ENCODE measurements at regions not wholly inside any gene's neighbourhood (a gene's known extent, or its start where the extent isn't known, plus 50 kb on each side); places are given as distances from the start of the nearest gene placed in this dataset.
"Not testable (repeated sequence)": the region's sequence is repeated elsewhere in the genome, so short reads cannot be mapped to it uniquely, and the experiment has no call there.

DNA sequence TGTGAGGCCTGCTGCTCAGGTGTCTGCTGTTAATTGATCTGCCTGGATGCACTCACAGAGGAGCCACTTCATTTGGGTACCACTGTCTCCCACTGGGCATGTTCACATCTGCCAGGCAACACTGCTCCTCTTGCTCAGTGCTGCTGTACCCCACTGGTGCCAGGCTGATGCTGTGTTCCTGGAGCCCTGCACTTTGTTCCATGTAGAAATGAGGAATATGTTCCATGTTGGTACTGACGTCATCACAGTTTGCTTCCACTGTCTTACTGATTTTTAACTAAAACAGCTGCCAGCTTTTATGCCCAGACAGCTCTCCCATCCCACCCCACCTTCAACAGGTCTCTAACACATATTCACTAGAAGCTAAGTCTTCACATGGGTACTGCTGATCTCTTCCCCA, 355.7 kb downstream of the LRRC70 start:
- DNase-seq (ENCODE audit: extremely low read depth, low read depth, low spot score), result no peak

DNA sequence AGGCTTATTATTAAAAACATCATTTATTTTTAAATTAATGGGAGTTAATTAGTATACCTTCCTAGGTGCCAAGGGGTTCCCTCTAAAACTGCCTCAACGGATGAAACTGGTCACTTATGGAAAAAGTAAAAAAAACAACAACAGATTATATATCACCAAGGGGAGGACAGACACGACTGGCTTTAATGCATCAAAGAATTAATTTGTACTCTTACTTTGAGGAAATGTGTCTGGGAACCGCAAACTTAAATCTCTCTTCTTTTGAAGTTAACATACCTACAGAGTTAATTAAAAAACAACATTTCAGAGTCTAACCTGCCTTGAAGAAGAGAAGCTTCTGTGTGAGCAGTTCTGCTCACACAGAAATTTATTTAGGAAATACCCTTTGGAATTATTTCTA, 354.6 kb downstream of the LRRC70 start:
- no peak for DNase-seq (ENCODE audit: extremely low read depth, low read depth, low spot score)

DNA sequence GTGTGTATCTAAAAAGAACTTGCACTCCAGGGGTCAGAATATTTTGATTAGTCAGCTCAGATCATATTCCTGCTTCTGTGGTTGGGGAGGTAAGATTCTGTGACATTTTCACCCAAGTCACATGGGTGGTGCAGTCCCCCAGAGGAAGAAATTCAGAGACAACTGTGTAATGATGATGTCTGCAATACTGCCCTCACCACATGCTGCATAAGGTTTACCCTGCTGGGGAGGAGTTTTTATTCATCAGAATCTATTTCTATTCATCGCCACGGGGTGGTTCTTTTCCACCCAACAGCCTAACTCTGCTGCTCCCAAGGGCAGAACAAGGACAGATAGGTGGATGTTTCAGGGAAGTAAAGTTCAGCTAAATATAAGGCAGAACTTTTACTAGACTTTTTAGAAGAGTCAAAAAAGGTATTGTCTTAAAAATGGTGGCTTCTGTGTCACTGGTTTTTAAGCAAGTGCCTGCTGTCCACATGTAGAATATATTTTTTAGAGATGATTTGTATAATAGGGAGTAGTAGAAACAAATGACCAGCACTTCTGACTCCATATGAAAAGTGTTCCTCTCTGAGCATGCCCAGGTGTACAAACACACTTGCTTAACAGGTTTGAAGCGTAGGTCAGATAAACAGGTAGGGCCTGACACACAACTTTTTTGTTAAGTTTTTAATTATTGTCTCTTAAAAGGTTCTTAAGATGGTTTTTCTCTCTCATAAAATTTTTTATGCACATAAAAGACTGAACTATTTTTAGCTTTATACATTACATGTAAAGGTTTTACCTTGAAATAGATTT, 352.7 kb downstream of the LRRC70 start:
- DNase-seq (ENCODE audit: extremely low read depth, low read depth, low spot score), result no peak

DNA sequence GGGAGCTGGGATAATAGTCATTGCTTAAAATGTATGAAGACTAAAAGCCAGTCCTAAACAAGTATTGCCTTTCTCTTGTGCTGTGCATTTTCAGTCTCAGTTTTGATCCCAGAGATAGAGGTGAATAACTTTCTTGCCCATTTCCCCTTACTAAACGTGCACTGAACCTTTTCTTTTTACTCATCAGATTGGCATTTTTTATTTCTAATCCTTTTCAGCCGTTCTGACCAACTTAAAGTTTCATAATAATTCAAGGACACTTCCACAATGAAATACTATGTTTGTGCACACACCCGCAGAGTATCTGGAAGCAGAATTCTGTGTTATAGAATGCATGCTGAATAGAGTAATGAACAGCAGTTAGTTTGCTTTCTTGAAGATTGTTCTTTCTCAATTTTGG, 343.6 kb downstream of the LRRC70 start:
- no peak for DNase-seq (ENCODE audit: extremely low read depth, low read depth, low spot score)

DNA sequence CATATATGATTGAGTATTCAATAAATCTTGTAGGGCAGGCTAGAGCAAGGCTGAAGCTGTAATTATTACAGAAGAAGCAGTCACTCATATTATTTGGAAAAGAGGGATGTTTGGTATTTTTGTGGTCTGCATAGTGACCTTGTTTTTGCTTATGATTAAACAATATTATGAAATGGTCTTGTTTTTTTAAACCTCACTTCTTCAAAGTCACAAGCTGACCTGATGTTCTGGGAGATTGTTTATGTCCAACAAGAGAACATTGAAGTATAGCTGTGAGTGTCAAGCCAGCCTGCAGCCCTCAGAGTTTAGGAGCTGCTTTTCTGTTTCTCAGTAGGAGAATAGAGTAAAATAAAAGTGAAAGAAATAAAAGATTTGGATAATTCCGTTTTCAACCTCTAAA, 342.2 kb downstream of the LRRC70 start:
- DNase-seq (ENCODE audit: extremely low read depth, low read depth, low spot score), result no peak

DNA sequence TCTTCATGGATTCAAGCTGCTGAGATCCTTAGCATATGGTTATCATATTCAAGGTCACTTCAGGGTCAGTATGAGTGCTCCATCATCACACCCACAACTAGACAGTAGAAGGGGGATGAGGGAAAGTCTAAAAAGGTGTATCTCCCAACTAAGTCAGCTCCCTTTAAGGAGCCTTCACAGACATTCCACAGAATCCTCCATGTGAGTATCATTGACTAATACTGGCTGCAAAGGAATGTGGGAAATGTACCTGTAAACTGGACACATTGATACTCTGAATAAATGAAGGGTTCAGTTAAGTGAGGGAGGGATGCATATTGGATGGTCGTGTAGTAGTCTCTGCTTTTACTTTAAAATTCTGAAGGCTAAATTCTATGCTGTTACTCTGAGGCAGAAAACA, 330.7 kb downstream of the LRRC70 start:
- no peak for DNase-seq (ENCODE audit: extremely low read depth, low read depth, low spot score)

DNA sequence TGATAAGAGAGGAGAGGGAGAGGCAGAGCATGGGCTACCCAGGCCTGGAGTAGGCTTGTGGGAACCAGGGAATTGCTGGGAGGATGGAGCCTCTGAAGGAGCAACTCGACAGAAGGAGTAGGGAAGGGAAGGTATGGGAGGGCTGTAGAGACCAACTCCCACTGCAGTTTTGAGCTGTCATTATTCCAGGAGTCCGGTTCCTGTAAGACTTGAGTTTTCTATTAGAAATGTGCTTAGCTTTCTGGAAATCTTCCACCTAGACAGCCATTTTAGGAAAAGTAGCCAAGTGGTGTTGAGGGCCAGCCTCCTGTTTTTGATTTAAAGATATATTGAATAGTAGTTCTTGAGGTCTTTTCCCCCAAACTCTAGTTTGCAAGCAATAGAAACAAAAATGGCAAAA, 323.5 kb downstream of the LRRC70 start:
- DNase-seq (ENCODE audit: extremely low read depth, low read depth, low spot score), result no peak

DNA sequence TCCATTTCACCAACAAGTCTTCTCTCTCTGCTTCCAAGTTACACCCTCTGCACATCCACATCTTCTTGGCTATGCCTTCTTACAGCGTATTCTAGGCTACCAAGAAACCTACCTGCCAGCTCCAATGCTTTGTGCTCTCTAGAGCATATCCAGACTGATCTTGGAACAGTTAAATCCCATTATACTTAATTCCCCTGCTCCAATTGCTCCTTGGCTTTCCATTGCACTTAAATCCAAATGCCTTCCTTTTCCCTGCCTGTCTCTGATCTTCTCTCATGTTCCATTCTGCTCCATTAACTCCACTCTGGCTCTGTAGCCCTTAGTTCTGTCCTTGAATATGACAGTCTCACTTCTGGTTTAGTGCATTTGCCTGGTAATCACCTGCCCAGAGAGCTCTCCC, 322.4 kb downstream of the LRRC70 start:
- DNase-seq (ENCODE audit: extremely low read depth, low read depth, low spot score), result no peak

DNA sequence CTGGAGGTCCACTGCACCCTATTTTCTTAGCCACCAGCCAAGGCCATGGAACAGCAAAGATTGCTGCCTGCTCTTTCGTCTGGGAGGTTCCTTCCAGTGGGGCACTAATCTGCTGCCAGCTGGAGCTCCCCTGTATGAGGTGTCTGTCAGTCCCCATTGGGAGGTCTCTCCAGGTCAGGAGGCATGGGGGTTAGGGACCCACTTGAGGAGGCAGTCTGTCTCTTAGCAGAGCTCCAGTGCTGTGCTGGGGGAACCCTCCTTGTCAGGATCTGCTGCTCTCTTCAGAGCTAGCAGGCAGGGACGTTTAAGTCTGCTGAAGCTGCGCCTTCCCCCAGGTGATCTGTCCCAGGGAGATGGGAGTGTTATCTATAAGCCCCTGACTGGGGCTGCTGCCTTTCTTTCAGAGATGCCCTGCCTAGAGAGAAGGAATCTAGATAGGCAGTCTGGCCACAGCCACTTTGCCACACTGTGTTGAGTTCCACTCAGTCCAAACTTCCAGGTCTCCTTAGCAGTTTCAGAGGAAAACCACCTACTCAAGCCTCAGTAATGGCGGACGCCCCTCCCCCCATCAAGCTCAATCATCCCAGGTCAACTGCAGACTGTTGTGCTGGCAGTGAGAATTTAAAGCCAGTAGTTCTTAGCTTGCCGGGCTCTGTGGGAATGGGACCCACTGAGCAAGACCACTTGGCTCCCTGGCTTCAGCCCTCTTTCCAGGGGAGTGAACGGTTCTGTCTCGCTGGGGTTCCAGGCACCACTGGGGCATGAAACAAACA, 317.7 kb downstream of the LRRC70 start:
- DNase-seq (ENCODE audit: extremely low read depth, low read depth, low spot score), result no peak

DNA sequence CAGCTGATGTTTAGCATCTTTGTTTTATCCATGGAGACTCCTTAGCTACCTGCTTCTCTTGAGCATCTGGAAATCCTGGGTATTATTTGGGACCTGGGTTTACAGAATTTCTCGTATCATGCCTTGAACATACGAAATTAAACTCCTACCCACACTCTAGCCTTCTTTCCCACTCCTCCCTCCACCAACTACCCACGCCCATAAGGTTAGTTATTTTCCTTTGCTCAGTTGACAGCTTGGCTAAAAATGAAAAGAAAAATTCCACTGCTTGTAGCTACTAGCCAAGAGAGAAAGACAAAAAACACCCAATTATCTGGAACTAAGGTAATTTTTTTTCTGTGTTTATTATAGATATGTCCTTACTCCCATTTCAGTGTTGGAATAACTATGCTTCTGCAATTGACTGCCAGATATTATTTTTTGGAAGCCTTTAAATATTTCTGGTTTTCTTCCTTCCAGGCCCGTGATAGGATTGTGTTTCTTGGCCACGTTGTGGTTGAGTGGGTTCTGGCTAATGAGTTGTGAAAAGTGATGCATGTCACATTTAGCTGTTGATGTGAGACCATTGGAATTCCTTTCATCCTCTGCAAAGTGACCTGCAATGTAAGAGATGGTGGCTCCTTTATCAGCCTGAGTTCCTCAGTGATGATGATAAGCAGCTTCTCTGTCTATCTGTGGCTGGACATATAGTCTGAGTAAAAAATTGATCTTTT, 308.1 kb downstream of the LRRC70 start:
- DNase-seq (ENCODE audit: extremely low read depth, low read depth, low spot score), result no peak

DNA sequence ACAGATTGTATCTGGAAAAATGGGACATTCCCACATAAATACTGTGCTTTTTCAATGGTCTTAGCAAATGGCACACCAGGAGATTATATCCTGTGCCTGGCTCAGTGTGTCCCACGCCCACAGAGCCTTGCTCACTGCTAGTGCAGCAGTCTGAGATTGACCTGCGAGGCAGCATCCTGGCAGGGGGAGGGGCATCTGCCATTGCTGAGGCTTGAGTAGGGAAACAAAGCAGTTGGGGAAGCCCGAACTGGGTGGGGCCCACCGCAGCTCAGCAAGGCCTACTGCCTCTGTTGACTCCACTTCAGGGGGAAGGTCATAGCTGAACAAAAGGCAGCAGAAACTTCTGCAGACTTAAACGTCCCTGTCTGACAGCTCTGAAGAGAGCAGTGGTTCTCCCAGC, 258.7 kb downstream of the LRRC70 start:
- DNase-seq (ENCODE audit: extremely low read depth, low read depth, low spot score), result not testable (repeated sequence)

DNA sequence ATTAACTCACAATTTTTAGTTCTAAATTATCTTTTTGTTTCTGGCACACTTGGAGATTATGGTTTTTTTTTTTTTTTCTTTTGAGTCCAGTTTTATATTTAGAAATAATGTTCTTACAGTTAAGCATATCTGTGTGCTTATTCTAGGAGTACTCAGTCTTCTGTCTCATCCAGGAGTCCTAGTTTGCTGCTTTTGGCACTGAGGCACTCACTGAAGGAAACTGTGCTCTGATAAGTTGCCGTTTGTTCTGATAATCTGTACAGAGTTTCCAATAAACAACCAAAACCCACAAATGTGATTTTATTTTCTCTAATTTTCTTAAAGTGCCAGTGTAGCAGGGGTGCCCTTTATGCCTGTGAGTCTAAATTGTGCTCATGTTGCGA, 251.0 kb downstream of the LRRC70 start:
- DNase-seq (ENCODE audit: extremely low read depth, low read depth, low spot score), result no peak

DNA sequence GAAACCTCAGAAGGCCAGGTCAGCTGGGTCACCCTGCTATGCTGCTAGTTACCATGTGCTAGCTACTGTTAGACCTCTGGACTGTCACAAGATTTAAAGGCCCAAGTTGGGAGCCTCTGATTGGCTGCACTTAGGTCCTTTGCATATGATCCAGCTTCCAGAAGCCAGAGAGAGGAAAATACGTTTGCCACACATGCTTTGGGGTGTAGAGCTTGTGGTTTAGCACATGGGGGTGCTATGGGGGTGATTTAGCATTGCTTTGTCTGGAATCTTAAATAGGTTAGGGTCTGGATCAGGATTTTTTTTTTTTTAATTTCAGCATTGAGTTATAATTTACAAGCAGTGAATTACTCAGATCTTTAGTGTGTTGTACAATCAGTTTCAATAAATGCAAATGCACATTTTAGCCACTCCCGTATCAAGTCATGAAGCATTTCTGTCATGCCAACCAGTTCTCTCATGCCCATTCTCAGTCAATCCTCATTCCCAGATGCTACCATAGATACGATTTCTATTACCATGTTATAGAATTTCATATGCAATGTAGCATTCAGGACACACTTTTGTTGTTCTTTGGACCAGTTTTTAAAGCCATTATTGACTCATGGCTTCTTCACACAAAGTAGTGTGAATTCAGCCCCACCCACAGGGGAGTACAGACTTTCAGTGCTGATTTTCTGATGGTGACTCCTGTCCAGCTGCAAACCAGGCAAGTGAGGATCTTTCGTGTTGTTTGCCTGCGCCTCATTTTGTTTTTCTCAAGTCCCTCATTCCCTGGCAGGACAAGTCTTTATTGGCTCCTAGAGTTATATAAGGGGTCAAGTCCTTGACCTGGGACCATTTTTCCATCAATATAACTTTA, 250.4 kb downstream of the LRRC70 start:
- no peak for DNase-seq (ENCODE audit: extremely low read depth, low read depth, low spot score)

DNA sequence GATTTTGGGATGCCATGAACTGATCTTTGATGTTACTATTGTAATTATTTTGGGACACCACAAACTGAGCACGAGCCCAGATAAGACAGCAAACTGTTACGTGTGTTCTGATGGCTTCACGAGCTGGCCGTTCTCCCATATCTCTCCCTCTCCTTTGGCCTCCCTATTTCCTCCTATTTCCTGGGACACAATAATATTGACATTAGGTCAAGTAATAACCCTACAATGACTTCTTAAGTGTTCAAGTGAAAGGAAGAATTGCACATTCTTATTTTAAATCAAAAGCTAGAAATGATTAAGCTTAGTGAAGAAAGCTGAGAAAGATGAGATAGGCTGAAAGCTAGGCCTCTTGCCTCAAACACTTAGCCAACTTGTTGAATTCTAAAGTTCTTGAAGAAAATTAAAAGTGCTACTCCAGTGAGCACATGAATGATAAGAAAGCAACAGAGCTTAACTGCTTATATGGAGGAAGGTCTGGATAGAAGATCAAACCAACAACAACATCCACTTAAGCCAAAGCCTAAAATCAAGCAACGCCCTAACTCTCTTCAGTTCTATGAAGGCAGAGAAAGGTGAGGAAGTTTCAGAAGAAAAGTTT, 247.1 kb downstream of the LRRC70 start:
- no peak for DNase-seq (ENCODE audit: extremely low read depth, low read depth, low spot score)

DNA sequence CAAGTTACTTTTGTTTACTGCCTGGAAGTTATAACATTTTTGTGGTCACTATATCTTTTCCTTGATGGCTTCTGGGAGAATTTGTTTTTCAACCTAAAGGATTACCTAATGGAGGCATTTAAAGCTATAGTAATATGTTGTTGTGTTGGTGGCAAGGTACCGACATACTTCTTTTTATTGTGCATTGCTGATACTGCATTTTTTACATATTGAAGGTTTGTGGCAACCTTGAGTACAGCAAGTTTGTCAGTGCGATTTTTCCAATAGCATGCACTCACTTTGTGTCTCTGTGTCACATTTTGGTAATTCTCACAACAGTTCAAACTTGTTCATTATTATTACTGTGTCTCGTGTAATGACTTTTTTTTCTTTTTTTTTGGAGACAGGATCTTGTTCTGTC, 246.3 kb downstream of the LRRC70 start:
- no peak for DNase-seq (ENCODE audit: extremely low read depth, low read depth, low spot score)

DNA sequence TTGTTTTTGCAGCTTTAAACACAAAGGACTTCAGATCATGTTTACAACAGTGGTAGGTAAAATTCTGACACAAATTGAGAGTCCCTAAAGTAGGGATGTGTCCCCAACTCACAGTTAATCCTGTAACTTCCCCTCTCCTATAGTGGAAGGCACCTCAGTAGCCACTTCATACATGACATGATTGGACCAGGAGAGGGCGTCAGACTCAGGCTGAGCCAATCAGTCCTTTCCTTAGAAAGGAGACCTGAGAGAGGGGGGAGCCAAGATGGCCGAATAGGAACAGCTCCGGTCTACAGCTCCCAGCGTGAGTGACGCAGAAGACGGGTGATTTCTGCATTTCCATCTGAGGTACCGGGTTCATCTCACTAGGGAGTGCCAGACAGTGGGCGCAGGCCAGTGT, 238.4 kb downstream of the LRRC70 start:
- DNase-seq (ENCODE audit: extremely low read depth, low read depth, low spot score), result not testable (repeated sequence)

DNA sequence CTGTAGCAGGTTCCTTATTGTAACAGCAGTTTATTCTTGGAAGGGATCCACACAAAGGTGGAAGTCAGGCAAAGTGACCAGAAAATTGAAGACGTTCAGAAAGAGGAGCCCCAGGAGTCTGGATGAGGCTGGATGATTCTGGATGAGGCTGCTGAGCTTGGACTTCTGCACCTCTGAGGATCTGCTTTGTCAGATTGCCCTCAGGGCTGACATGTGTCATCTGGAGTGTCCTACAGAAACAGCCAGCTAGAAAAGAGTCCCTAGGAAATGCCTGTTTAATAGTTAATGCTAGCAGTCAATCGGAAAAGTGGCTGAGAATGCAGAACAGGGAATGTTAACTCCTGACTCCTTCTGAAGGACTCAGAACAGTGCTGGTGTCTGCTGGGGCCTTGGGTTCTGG, 236.4 kb downstream of the LRRC70 start:
- no peak for DNase-seq (ENCODE audit: extremely low read depth, low read depth, low spot score)

DNA sequence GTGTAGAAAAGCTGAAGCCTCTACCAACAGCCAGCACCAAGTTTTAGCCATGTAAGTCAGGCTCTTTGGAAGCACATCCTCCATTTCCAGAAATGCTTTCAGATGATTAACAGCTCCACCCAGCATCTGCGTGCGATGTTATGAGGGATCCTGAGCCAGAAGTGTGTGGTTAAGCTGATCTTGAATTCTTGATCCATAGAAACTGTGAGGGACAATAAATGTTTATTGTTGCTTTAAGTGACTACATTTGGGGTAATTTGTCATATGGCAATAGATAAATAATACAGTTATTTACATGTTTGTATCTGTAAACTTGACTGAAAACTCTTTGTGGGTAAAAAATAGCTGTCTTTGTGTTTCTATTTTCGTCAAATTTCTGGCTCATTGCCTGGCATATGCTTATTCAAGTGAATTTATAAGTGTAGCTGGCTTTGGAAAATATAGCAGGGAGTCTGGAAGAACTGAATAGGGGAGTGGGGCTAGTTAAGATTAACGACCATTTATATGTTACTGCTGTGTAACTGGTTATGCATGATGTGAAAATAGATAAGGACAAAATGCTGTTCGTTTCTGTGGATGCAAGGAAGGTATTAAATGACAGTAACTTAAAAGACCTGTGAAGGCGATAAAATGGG, 234.1 kb downstream of the LRRC70 start:
- no peak for DNase-seq (ENCODE audit: extremely low read depth, low read depth, low spot score)

DNA sequence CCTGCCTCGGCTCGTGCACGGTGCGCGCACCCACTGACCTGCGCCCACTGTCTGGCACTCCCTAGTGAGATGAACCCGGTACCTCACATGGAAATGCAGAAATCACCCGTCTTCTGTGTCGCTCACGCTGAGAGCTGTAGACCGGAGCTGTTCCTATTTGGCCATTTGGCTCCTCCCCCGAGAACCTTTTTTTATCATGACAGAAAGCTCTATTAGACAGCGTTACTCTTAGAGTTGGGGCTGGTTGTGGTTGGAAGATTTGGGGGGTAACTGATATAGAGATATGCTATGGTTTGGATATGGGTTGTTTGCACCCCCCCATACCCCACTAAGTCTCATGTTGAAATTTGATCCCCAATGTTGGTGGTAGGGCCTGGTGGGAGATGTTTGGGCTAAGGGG, 226.2 kb downstream of the LRRC70 start:
- not testable (repeated sequence) for DNase-seq (ENCODE audit: extremely low read depth, low read depth, low spot score)

DNA sequence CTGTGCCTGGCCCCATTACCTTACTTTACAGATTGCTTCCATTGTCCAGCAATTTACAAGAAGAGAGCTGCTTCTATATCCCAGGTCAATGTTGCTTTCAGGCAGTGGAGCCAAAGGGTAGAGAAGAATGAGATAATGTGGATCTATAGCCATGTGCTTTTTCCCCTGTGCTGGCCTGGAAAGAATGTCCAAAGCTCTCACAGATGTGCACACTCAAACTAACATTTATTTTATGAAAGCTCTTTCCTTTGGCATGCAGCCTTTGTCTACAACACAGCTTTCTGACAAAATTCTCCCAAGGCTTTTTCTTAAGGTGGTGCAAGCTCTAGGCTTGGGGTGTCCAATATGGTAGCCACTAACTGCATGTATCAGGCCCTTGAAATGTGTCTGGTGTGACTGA, 217.3 kb downstream of the LRRC70 start:
- no peak for DNase-seq (ENCODE audit: extremely low read depth, low read depth, low spot score)

All from glomerular endothelial cell (primary cell).